Right renal cortex interstitium (tissue), 3 donors: ENCODE measurements at regions not wholly inside any gene's neighbourhood (a gene's known extent, or its start where the extent isn't known, plus 50 kb on each side); places are given as distances from the start of the nearest gene placed in this dataset.

Source experiments
- DNase-seq, 3 donors: peaks; one replicate each; pipeline ENCODE4 v3.0.0-alpha.2; 2013; ENCODE audit warnings: low read depth in 3 of 3, low spot score in 2 of 3

DNA sequence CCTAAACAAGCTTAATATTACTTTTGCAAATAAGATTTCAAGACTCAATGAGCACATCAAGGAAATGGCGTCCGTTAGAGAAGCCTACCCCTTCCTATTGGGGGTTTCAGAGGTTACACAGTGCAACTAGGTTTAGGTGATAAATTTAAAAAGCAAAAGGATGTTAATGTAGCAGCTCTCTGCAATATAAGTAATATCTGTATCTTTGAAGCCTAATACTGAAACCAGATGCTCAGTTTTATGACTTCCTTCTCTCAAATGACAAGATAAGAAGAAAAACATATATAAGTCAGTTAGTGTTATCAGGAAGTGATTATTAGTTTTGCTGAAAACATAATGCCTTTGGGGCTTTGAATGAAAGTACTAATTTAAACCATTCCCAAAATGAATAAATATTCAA is 54.3 kb upstream of the MED13 start:
- no peak for DNase-seq
